Astrocyte of the cerebellum (primary cell): ENCODE measurements at regions not wholly inside any gene's neighbourhood (a gene's known extent, or its start where the extent isn't known, plus 50 kb on each side); places are given as distances from the start of the nearest gene placed in this dataset.

Experiments
- DNase-seq: peaks from one replicate; pipeline ENCODE4 v3.0.0-alpha.2; 2011; ENCODE audit warnings: low read depth
- H3K4me3 ChIP-seq: 2 replicates; pipeline ENCODE4 v1.5.1; 2011; ENCODE audit warnings: mild to moderate bottlenecking, low read depth, low read length, moderate library complexity
- CTCF ChIP-seq: IDR thresholded peaks from 2 replicates; pipeline ENCODE4 v1.5.1; 2012; ENCODE audit warnings: low read length, low read depth, moderate library complexity, mild to moderate bottlenecking; ENCODE audit errors: missing control alignments
- in situ Hi-C: cut with HindIII; loops from 2 replicates; pipeline ENCODE4 v1.10.0; 2017; ENCODE audit warnings: low sequenced_read_pairs

GRCh38 chr5:26323794-26324193 is 714.6 kb downstream of the CDH9 start:
- no peak for DNase-seq
- no peak for TF ChIP-seq CTCF
- no peak overlapping the region for H3K4me3 ChIP-seq
- in situ Hi-C loops, result no loop called here

- no peak for TF ChIP-seq CTCF
- in situ Hi-C loops, result no loop called here
- no peak overlapping the region for H3K4me3 ChIP-seq
- DNase-seq, result no peak
Observed at GRCh38 chr5:26321278-26321677, 717.1 kb downstream of the CDH9 start.

- TF ChIP-seq CTCF, result no peak
- no peak overlapping the region for H3K4me3 ChIP-seq
- DNase-seq, result no peak
- in situ Hi-C loops, result no loop called here
Observed at GRCh38 chr5:26310415-26310814, 728.0 kb downstream of the CDH9 start.

- in situ Hi-C loops, result no loop called here
- DNase-seq, result no peak
Observed at GRCh38 chr5:26295541-26295940, 742.8 kb downstream of the CDH9 start.

GRCh38 chr5:26282190-26282589 is 756.2 kb downstream of the CDH9 start:
- in situ Hi-C loops, result no loop called here
- no peak overlapping the region for H3K4me3 ChIP-seq
- no peak for TF ChIP-seq CTCF
- DNase-seq, result no peak

More at GRCh38 chr5:26295541-26295940, 742.8 kb downstream of the CDH9 start:
- no peak for TF ChIP-seq CTCF
- no peak overlapping the region for H3K4me3 ChIP-seq

- H3K4me3 ChIP-seq, result no peak overlapping the region
- in situ Hi-C loops, result no loop called here
- no peak for TF ChIP-seq CTCF
- DNase-seq, result no peak
Observed at GRCh38 chr5:26278078-26278477, 760.3 kb downstream of the CDH9 start.

- DNase-seq, result no peak
- no peak for TF ChIP-seq CTCF
- H3K4me3 ChIP-seq, result no peak overlapping the region
- in situ Hi-C loops, result no loop called here
Observed at GRCh38 chr5:26259081-26259480, 779.3 kb downstream of the CDH9 start.
